ENCODE measurements at regions not wholly inside any gene's neighbourhood (a gene's known extent, or its start where the extent isn't known, plus 50 kb on each side); places are given as distances from the start of the nearest gene placed in this dataset.

- TF ChIP-seq CTCF (IDR thresholded peaks at IDR 0.05; ENCODE audit: insufficient read depth, low read length) (no peak), REST (IDR thresholded peaks at IDR 0.05; ENCODE audit: insufficient replicate concordance, low read depth) (no peak)
These were observed 51.0 kb upstream of the STK38L start for GRCh38 chr12:27193106-27193505.
